Suppressor macrophage (primary cell): ENCODE measurements at regions not wholly inside any gene's neighbourhood (a gene's known extent, or its start where the extent isn't known, plus 50 kb on each side); places are given as distances from the start of the nearest gene placed in this dataset.

Experiments used
- DNase-seq, 4 experiments: peaks; one replicate each; pipeline ENCODE4 v3.0.0-alpha.2; 2020 to 2022

GRCh38 chr4:111631215-111631999 is 513.8 kb upstream of the FAM241A start:
- peak in 2 of 4 experiments; percentile 3 to 7 for DNase-seq

GRCh38 chr4:111632641-111633151 is 512.6 kb upstream of the FAM241A start:
- DNase-seq = peak in 2 of 4 experiments; percentile 21 to 30

- no peak for DNase-seq
Measured at GRCh38 chr4:111633663-111634266, 511.5 kb upstream of the FAM241A start.

GRCh38 chr4:111635646-111636045 is 509.6 kb upstream of the FAM241A start:
- DNase-seq = no peak

GRCh38 chr4:111636961-111637585 is 508.2 kb upstream of the FAM241A start:
- DNase-seq = no peak

GRCh38 chr4:111639120-111639690 is 506.0 kb upstream of the FAM241A start:
- no peak for DNase-seq

GRCh38 chr4:111639876-111640275 is 505.4 kb upstream of the FAM241A start:
- DNase-seq = no peak

- peak; percentile 77 to 87 (median 82) for DNase-seq
Measured at GRCh38 chr4:111641813-111642579, 503.3 kb upstream of the FAM241A start.

GRCh38 chr4:111648056-111648455 is 497.2 kb upstream of the FAM241A start:
- no peak for DNase-seq

- DNase-seq = no peak
Measured at GRCh38 chr4:111649308-111649707, 495.9 kb upstream of the FAM241A start.

- DNase-seq = no peak
Measured at GRCh38 chr4:111650146-111650545, 495.1 kb upstream of the FAM241A start.

GRCh38 chr4:111650674-111651086 is 494.6 kb upstream of the FAM241A start:
- no peak for DNase-seq

- no peak for DNase-seq
Measured at GRCh38 chr4:111652236-111652635, 493.0 kb upstream of the FAM241A start.

- DNase-seq = no peak
Measured at GRCh38 chr4:111652986-111653385, 492.3 kb upstream of the FAM241A start.

- DNase-seq = no peak
Measured at GRCh38 chr4:111662496-111662895, 482.8 kb upstream of the FAM241A start.

- no peak for DNase-seq
Measured at GRCh38 chr4:111664308-111664945, 480.8 kb upstream of the FAM241A start.

GRCh38 chr4:111666826-111667360 is 478.4 kb upstream of the FAM241A start:
- DNase-seq = no peak

GRCh38 chr4:111671756-111672155 is 473.5 kb upstream of the FAM241A start:
- DNase-seq = no peak

GRCh38 chr4:111675746-111676145 is 469.5 kb upstream of the FAM241A start:
- DNase-seq = no peak

GRCh38 chr4:111676533-111676932 is 468.7 kb upstream of the FAM241A start:
- DNase-seq = no peak

GRCh38 chr4:111678479-111678878 is 466.8 kb upstream of the FAM241A start:
- no peak for DNase-seq

GRCh38 chr4:111678908-111679307 is 466.3 kb upstream of the FAM241A start:
- DNase-seq = no peak
